GM12892 (cell line): ENCODE measurements at regions not wholly inside any gene's neighbourhood (a gene's known extent, or its start where the extent isn't known, plus 50 kb on each side); places are given as distances from the start of the nearest gene placed in this dataset.

ENCODE experiments used
- POLR2A ChIP-seq: IDR thresholded peaks from 2 replicates; pipeline ENCODE4 v1.6.1; 2011; ENCODE audit warnings: low read depth, low read length, control low read depth
- POLR2AphosphoS5 ChIP-seq: IDR thresholded peaks from 2 replicates; pipeline ENCODE4 v1.6.1; 2011; ENCODE audit warnings: low read depth, low read length, control low read depth
- TAF1 ChIP-seq: IDR thresholded peaks from 2 replicates; pipeline ENCODE4 v1.6.1; 2011; ENCODE audit warnings: low read depth, mild to moderate bottlenecking, control low read depth, low read length, borderline replicate concordance

GRCh38 chr3:28081533-28081947, 159.9 kb upstream of the CMC1 start:
- TF ChIP-seq POLR2A (no peak), TAF1 (no peak), POLR2AphosphoS5 (no peak)
